Breast epithelium (tissue), 3 donors: ENCODE measurements at regions not wholly inside any gene's neighbourhood (a gene's known extent, or its start where the extent isn't known, plus 50 kb on each side); places are given as distances from the start of the nearest gene placed in this dataset.

Experiments used
- CTCF ChIP-seq, 3 donors: fragments of 450-650 bp; IDR thresholded peaks; one replicate each; pipeline ENCODE4 v1.5.1; 2016 to 2017; ENCODE audit warnings: antibody characterized with exemption in 3 of 3, mild to moderate bottlenecking in 3 of 3, moderate library complexity in 3 of 3
- POLR2A ChIP-seq: fragments of 450-650 bp; IDR thresholded peaks from one replicate; pipeline ENCODE4 v1.6.1; 2016; ENCODE audit warnings: antibody characterized with exemption, mild to moderate bottlenecking, moderate library complexity
- POLR2AphosphoS5 ChIP-seq, 3 donors: sonication (generic); formaldehyde crosslinking; IDR thresholded peaks; one replicate each; pipeline ENCODE4 v1.6.1; 2017; ENCODE audit warnings: antibody characterized with exemption in 3 of 3

DNA sequence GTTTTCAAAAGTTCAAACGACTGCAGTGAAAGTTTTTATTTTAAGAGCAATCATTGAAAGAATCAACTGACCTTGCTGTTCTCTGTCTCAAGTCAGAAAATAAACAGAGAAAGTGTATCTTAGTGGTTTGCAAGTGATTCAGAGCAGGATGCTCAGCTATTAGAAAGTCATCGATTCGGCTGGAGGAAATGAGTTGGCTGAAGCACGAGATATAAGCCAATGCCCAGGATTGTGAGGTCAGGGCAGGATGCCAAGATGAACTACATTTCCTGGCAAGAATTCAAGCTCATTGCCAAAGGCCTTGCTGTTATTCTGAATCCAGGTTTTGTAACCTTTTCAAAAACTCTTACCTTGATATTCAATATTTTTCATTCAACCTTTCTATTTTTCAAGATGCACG lies 541.4 kb upstream of the BOD1L1 start:
- TF ChIP-seq POLR2A (no peak), POLR2AphosphoS5 (IDR thresholded peaks at IDR 0.05) (no peak), CTCF (IDR thresholded peaks at IDR 0.05) (no peak)
